ENCODE measurements at regions not wholly inside any gene's neighbourhood (a gene's known extent, or its start where the extent isn't known, plus 50 kb on each side); places are given as distances from the start of the nearest gene placed in this dataset.

DNA sequence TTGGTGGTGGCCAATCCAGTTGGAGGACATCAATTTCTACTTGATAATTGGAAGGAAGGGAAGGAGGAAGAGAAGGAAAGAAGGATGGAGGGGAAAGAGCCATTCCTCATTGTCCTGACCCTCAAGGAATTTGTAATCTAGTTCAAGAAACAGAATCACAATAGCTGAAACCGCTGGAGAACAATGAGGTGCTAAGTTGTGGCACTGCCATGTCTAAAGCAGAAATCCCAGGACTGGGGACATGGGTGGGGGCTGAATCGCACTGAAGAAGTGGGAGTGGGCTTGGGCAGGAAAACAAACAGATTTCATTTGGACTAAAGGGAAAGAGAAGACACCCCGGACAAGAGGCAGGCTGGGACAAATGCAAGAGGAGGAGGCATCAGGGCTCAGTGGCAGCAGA lies 183.6 kb downstream of the UACA start:
- Histone ChIP-seq H3K9ac (ENCODE audit: low read length) (no peak overlapping the region), H3K9me2 (ENCODE audit: insufficient read depth, low read length) (no peaks in the 10 kb centered on the region), H3K27me3 (ENCODE audit: insufficient read depth, low read depth, low read length) (peaks cover 4% of the 10 kb centered on the region), H3F3A (ENCODE audit: insufficient read depth, low read length, poor library complexity, severe bottlenecking) (no peaks in the 10 kb centered on the region), H3K9me3 (ENCODE audit: low read length) (no peaks in the 10 kb centered on the region), H3K79me2 (replicated peaks; ENCODE audit: insufficient read depth, low read length) (no peaks in the 10 kb centered on the region), H3K4me2 (ENCODE audit: low read length) (no peak overlapping the region), H4K20me1 (ENCODE audit: insufficient read depth) (no peaks in the 10 kb centered on the region), H2AFZ (ENCODE audit: low read depth, low read length) (no peak overlapping the region), H3K4me3 (ENCODE audit: low read length) (no peak overlapping the region), H3K36me3 (ENCODE audit: insufficient read depth, low read length) (no peaks in the 10 kb centered on the region), H3K27ac (ENCODE audit: low read length) (no peak overlapping the region)
- TF ChIP-seq, protein P1, sequence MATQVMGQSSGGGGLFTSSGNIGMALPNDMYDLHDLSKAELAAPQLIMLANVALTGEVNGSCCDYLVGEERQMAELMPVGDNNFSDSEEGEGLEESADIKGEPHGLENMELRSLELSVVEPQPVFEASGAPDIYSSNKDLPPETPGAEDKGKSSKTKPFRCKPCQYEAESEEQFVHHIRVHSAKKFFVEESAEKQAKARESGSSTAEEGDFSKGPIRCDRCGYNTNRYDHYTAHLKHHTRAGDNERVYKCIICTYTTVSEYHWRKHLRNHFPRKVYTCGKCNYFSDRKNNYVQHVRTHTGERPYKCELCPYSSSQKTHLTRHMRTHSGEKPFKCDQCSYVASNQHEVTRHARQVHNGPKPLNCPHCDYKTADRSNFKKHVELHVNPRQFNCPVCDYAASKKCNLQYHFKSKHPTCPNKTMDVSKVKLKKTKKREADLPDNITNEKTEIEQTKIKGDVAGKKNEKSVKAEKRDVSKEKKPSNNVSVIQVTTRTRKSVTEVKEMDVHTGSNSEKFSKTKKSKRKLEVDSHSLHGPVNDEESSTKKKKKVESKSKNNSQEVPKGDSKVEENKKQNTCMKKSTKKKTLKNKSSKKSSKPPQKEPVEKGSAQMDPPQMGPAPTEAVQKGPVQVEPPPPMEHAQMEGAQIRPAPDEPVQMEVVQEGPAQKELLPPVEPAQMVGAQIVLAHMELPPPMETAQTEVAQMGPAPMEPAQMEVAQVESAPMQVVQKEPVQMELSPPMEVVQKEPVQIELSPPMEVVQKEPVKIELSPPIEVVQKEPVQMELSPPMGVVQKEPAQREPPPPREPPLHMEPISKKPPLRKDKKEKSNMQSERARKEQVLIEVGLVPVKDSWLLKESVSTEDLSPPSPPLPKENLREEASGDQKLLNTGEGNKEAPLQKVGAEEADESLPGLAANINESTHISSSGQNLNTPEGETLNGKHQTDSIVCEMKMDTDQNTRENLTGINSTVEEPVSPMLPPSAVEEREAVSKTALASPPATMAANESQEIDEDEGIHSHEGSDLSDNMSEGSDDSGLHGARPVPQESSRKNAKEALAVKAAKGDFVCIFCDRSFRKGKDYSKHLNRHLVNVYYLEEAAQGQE (IDR thresholded peaks at IDR 0.05; ENCODE audit: borderline replicate concordance) = no peak
- TF ChIP-seq, protein P2, sequence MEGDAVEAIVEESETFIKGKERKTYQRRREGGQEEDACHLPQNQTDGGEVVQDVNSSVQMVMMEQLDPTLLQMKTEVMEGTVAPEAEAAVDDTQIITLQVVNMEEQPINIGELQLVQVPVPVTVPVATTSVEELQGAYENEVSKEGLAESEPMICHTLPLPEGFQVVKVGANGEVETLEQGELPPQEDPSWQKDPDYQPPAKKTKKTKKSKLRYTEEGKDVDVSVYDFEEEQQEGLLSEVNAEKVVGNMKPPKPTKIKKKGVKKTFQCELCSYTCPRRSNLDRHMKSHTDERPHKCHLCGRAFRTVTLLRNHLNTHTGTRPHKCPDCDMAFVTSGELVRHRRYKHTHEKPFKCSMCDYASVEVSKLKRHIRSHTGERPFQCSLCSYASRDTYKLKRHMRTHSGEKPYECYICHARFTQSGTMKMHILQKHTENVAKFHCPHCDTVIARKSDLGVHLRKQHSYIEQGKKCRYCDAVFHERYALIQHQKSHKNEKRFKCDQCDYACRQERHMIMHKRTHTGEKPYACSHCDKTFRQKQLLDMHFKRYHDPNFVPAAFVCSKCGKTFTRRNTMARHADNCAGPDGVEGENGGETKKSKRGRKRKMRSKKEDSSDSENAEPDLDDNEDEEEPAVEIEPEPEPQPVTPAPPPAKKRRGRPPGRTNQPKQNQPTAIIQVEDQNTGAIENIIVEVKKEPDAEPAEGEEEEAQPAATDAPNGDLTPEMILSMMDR (IDR thresholded peaks at IDR 0.05; ENCODE audit: poor library complexity, severe bottlenecking) = no peak
- TF ChIP-seq RAD21 (conservative IDR thresholded peaks at IDR 0.05) = no peak
- TF ChIP-seq SMC3 (conservative IDR thresholded peaks at IDR 0.05; ENCODE audit: poor library complexity) = no peak
- TF ChIP-seq EZH2 (IDR thresholded peaks at IDR 0.05; ENCODE audit: borderline replicate concordance, insufficient read depth, low read length, poor library complexity, severe bottlenecking) = no peak
- no peak for TF ChIP-seq TAF1 (IDR thresholded peaks at IDR 0.05; ENCODE audit: low read depth)
- no peak for TF ChIP-seq MXI1 (conservative IDR thresholded peaks at IDR 0.05; ENCODE audit: poor library complexity, severe bottlenecking)
- TF ChIP-seq POLR2AphosphoS5 (IDR thresholded peaks at IDR 0.05) = no peak
- TF ChIP-seq EP300 (conservative IDR thresholded peaks at IDR 0.05; ENCODE audit: poor library complexity, severe bottlenecking) = no peak

DNA sequence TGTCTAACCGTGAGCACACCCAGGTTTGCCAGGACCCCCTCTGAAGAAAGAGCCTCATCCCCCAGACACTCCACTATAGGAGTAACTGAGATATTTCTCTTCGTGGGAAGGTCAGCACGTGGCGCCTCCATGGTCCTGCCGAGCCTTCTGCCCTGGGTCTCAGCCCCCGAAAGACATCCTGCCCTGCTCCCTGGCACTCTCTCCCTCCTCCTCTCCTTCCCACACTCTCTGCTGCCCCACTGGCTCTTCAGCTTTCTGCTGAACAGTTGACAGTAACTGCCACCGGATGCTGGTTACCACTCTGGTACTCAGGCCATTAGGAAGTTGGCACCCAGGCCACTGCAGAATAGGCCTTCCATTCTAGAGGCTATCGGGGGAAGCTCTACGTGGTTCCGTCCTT lies 185.2 kb downstream of the UACA start:
- Histone ChIP-seq H3K79me2 (replicated peaks; ENCODE audit: insufficient read depth, low read length) (no peaks in the 10 kb centered on the region), H3K27me3 (ENCODE audit: insufficient read depth, low read depth, low read length) (no peaks in the 10 kb centered on the region), H3K9me2 (ENCODE audit: insufficient read depth, low read length) (no peaks in the 10 kb centered on the region), H2AFZ (ENCODE audit: low read depth, low read length) (no peak overlapping the region), H3K4me3 (ENCODE audit: low read length) (no peak overlapping the region), H3K36me3 (ENCODE audit: insufficient read depth, low read length) (no peaks in the 10 kb centered on the region), H4K20me1 (ENCODE audit: insufficient read depth) (no peaks in the 10 kb centered on the region), H3F3A (ENCODE audit: insufficient read depth, low read length, poor library complexity, severe bottlenecking) (no peaks in the 10 kb centered on the region), H3K9me3 (ENCODE audit: low read length) (no peaks in the 10 kb centered on the region), H3K4me2 (ENCODE audit: low read length) (no peak overlapping the region), H3K9ac (ENCODE audit: low read length) (no peak overlapping the region), H3K27ac (ENCODE audit: low read length) (no peak overlapping the region)
- TF ChIP-seq, protein P1 (IDR thresholded peaks at IDR 0.05; ENCODE audit: borderline replicate concordance) = no peak
- no peak for TF ChIP-seq EP300 (conservative IDR thresholded peaks at IDR 0.05; ENCODE audit: poor library complexity, severe bottlenecking)
- no peak for TF ChIP-seq MXI1 (conservative IDR thresholded peaks at IDR 0.05; ENCODE audit: poor library complexity, severe bottlenecking)
- TF ChIP-seq, protein P2 (IDR thresholded peaks at IDR 0.05; ENCODE audit: poor library complexity, severe bottlenecking) = no peak
- TF ChIP-seq TAF1 (IDR thresholded peaks at IDR 0.05; ENCODE audit: low read depth) = no peak
- no peak for TF ChIP-seq SMC3 (conservative IDR thresholded peaks at IDR 0.05; ENCODE audit: poor library complexity)
- TF ChIP-seq POLR2AphosphoS5 (IDR thresholded peaks at IDR 0.05) = no peak
- no peak for TF ChIP-seq EZH2 (IDR thresholded peaks at IDR 0.05; ENCODE audit: borderline replicate concordance, insufficient read depth, low read length, poor library complexity, severe bottlenecking)
- no peak for TF ChIP-seq RAD21 (conservative IDR thresholded peaks at IDR 0.05)

All from neural cell (in vitro differentiated cells).